D721Med (cell line): ENCODE measurements at regions not wholly inside any gene's neighbourhood (a gene's known extent, or its start where the extent isn't known, plus 50 kb on each side); places are given as distances from the start of the nearest gene placed in this dataset.

Experiments used
- DNase-seq: peaks from one replicate; pipeline ENCODE4 v3.0.0; 2011; ENCODE audit warnings: low spot score; ENCODE audit not compliant: insufficient read length
- FAIRE-seq: peaks from 2 replicates; lab custom pipeline; 2011; peaks lifted over from hg19 to GRCh38; lab: Jason Lieb, UNC
- CTCF ChIP-seq: IDR thresholded peaks from 2 replicates; pipeline ENCODE4 v1.5.1; 2012; ENCODE audit warnings: mild to moderate bottlenecking, control low read depth; ENCODE audit not compliant: insufficient read depth; ENCODE audit errors: missing control alignments

- FAIRE-seq (no peak), DNase-seq (no peak)
- no peak for TF ChIP-seq CTCF
Observed at GRCh38 chr21:35727830-35728229, 332.5 kb downstream of the SETD4 start.

- no peak for DNase-seq
- no peak for TF ChIP-seq CTCF
- no peak for FAIRE-seq
Observed at GRCh38 chr21:35724156-35724555, 336.2 kb downstream of the SETD4 start.

GRCh38 chr21:35721701-35722100 lies 338.6 kb downstream of the SETD4 start:
- no peak for DNase-seq

GRCh38 chr21:35720208-35720731 lies 340.1 kb downstream of the SETD4 start:
- TF ChIP-seq CTCF = no peak
- DNase-seq = no peak
- no peak for FAIRE-seq

More at GRCh38 chr21:35721701-35722100, 338.6 kb downstream of the SETD4 start:
- no peak for TF ChIP-seq CTCF
- FAIRE-seq = no peak

GRCh38 chr21:35719080-35719479 lies 341.2 kb downstream of the SETD4 start:
- FAIRE-seq = no peak
- TF ChIP-seq CTCF = no peak

GRCh38 chr21:35716876-35717565 lies 343.3 kb downstream of the SETD4 start:
- no peak for TF ChIP-seq CTCF
- no peak for FAIRE-seq
- no peak for DNase-seq

More at GRCh38 chr21:35719080-35719479, 341.2 kb downstream of the SETD4 start:
- DNase-seq = no peak

- DNase-seq = no peak
- no peak for FAIRE-seq
- no peak for TF ChIP-seq CTCF
Observed at GRCh38 chr21:35713914-35714313, 346.4 kb downstream of the SETD4 start.
